RWPE2 (cell line): ENCODE measurements at regions not wholly inside any gene's neighbourhood (a gene's known extent, or its start where the extent isn't known, plus 50 kb on each side); places are given as distances from the start of the nearest gene placed in this dataset.

Experiments
- ATAC-seq: fragments of 200-7000 bp; cut with Tn5 transposase; 3 replicates; pipeline ENCODE4 v1.9.1; 2021; ENCODE audit warnings: low read depth
- DNase-seq: peaks from one replicate; pipeline ENCODE4 v3.0.0-alpha.2; 2020; ENCODE audit warnings: low spot score
- H3K27ac ChIP-seq: fragments of 450-650 bp; 2 replicates; pipeline ENCODE4 v1.5.1; 2017; ENCODE audit warnings: mild to moderate bottlenecking; ENCODE audit not compliant: poor library complexity, severe bottlenecking
- H3K27me3 ChIP-seq: fragments of 250-450 bp; sonication (Bioruptor Pico); 2 replicates; pipeline ENCODE4 v1.5.1; 2021; ENCODE audit warnings: mild to moderate bottlenecking, moderate library complexity; ENCODE audit not compliant: insufficient read depth, poor library complexity, severe bottlenecking
- H3K36me3 ChIP-seq: fragments of 250-450 bp; sonication (Bioruptor Pico); 2 replicates; pipeline ENCODE4 v1.5.1; 2020; ENCODE audit warnings: low read depth, mild to moderate bottlenecking, moderate library complexity
- H3K4me1 ChIP-seq: fragments of 250-450 bp; sonication (Bioruptor Pico); 2 replicates; pipeline ENCODE4 v1.5.1; 2021; ENCODE audit warnings: mild to moderate bottlenecking, moderate library complexity; ENCODE audit not compliant: insufficient read depth, poor library complexity, severe bottlenecking
- H3K4me3 ChIP-seq: fragments of 250-450 bp; sonication (Bioruptor Pico); 2 replicates; pipeline ENCODE4 v1.5.1; 2021; ENCODE audit warnings: mild to moderate bottlenecking, moderate library complexity; ENCODE audit not compliant: severe bottlenecking
- H3K9me3 ChIP-seq: fragments of 250-450 bp; sonication (Bioruptor Pico); 2 replicates; pipeline ENCODE4 v1.5.1; 2021; ENCODE audit warnings: mild to moderate bottlenecking, moderate library complexity; ENCODE audit not compliant: severe bottlenecking
- CTCF ChIP-seq: fragments of 450-650 bp; IDR thresholded peaks from one replicate; pipeline ENCODE4 v1.5.1; 2017; ENCODE audit warnings: mild to moderate bottlenecking, moderate library complexity; ENCODE audit not compliant: poor library complexity, severe bottlenecking

- Histone ChIP-seq H3K4me3 (no peak overlapping the region), H3K36me3 (no peaks in the 10 kb centered on the region), H3K27ac (no peak overlapping the region), H3K4me1 (no peaks in the 10 kb centered on the region), H3K27me3 (no peaks in the 10 kb centered on the region), H3K9me3 (no peaks in the 10 kb centered on the region)
- ATAC-seq (no peak), DNase-seq (no peak)
- no peak for TF ChIP-seq CTCF
Observed at GRCh38 chr6:87847830-87848210, 145.8 kb upstream of the AKIRIN2 start.

- Histone ChIP-seq H3K36me3 (no peaks in the 10 kb centered on the region), H3K4me1 (no peaks in the 10 kb centered on the region), H3K4me3 (no peak overlapping the region), H3K9me3 (no peaks in the 10 kb centered on the region), H3K27me3 (no peaks in the 10 kb centered on the region), H3K27ac (no peak overlapping the region)
- ATAC-seq (no peak), DNase-seq (no peak)
- no peak for TF ChIP-seq CTCF
Observed at GRCh38 chr6:87847135-87847829, 145.2 kb upstream of the AKIRIN2 start.

- H3K27ac ChIP-seq = no peak overlapping the region
- no peaks in the 10 kb centered on the region for H3K36me3 ChIP-seq
- no peak for TF ChIP-seq CTCF
- no peak overlapping the region for H3K4me3 ChIP-seq
- DNase-seq = no peak
- H3K9me3 ChIP-seq = no peaks in the 10 kb centered on the region
- H3K4me1 ChIP-seq = no peaks in the 10 kb centered on the region
- ATAC-seq = no peak
- H3K27me3 ChIP-seq = no peaks in the 10 kb centered on the region
Observed at GRCh38 chr6:87846434-87846833, 144.4 kb upstream of the AKIRIN2 start.

- DNase-seq = no peak
- TF ChIP-seq CTCF = no peak
- Histone ChIP-seq H3K27me3 (no peaks in the 10 kb centered on the region), H3K4me1 (no peaks in the 10 kb centered on the region), H3K4me3 (no peak overlapping the region), H3K9me3 (no peaks in the 10 kb centered on the region), H3K27ac (no peak overlapping the region), H3K36me3 (no peaks in the 10 kb centered on the region)
- no peak for ATAC-seq
Observed at GRCh38 chr6:87840324-87840723, 138.3 kb upstream of the AKIRIN2 start.

GRCh38 chr6:87837876-87838275, 135.8 kb upstream of the AKIRIN2 start:
- no peaks in the 10 kb centered on the region for H3K27me3 ChIP-seq
- no peaks in the 10 kb centered on the region for H3K36me3 ChIP-seq
- H3K27ac ChIP-seq = no peak overlapping the region
- H3K9me3 ChIP-seq = no peaks in the 10 kb centered on the region
- no peak overlapping the region for H3K4me3 ChIP-seq
- ATAC-seq = no peak
- H3K4me1 ChIP-seq = no peaks in the 10 kb centered on the region
- DNase-seq = no peak
- no peak for TF ChIP-seq CTCF
